Superior temporal gyrus (tissue), 1 donor: ENCODE measurements at regions not wholly inside any gene's neighbourhood (a gene's known extent, or its start where the extent isn't known, plus 50 kb on each side); places are given as distances from the start of the nearest gene placed in this dataset.

ENCODE experiments used
- DNase-seq: peaks from one replicate; pipeline ENCODE4 v3.0.0-alpha.2; 2016; ENCODE audit errors: extremely low spot score

DNA sequence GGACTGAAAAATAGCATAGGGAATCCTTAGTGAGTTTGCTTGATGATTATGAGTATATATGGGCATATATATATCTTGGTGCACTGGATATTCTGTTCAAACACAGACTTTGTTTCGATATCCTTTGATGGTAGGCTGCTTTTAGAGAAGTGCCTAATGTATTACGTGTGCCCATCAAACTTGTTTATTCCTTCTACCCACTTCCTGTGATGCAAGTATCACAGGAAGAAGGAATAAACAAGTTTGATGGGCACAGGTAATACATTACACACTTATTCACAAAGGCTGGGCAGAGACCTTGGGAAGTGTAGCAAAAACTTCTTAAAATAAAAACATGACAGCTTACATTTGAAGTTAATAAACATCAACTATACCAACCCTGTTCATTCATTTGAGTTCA, 364.2 kb downstream of the CHSY3 start:
- DNase-seq, result no peak

DNA sequence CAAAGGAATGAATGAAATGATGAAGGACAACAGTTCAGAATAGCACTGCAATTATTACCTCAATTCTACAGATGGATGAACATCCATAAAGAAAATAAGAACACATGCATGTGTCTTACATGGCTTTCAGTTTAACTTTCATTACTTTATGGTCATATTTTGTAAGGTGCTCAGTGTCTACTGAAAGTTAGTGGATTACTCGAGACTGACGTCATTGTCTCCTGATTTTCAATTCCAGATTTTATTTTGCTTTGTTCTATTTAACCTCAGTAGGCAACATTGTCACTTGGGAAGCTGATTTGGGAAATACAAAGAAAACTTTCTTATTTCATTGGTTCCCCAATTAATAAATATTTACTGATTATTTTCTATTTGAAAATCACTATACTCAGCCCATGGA, 363.7 kb downstream of the CHSY3 start:
- no peak for DNase-seq

- no peak for DNase-seq
Observed at GRCh38 chr5:130260481-130260880, 356.2 kb downstream of the CHSY3 start.

DNA sequence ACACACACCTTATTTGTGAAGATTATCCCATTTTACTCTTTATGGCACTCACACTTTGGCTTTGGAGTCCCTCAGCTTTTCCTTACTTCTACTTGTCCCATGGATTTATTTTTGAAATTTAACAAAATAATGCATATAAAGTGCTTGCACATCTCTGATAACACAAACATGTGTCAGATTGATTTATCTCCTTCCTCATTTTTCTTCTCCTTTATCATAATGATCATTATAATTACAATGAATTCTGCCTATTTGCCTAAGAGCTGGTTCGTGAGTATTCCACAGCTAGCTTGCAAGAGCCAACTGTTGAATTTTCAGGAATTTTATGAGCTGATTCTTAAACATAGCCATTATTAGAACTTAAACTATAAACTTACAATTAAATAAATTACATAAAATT, 347.7 kb downstream of the CHSY3 start:
- no peak for DNase-seq

DNA sequence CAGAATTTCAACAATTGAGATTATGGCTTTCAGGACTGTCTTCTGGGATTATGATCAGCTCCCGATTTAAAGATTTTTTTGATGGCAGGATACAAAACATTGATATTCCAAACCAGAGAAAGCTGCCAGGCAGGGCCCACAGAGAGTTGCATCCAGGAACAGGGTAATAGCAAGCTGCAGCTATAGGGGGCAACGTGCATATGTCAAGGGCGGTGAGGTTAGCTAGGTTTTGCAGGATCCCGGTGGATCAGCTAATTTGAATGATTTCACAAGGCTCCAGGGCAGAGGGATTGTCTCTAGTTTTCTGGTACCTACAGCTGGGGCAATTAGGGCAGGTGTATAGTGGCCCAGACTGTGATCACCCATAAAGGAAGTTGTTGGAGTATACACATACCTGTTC, 339.4 kb downstream of the CHSY3 start:
- no peak for DNase-seq

- no peak for DNase-seq
Observed at GRCh38 chr5:130237721-130238120, 333.5 kb downstream of the CHSY3 start.
